Fibroblast of peridontal ligament (primary cell): ENCODE measurements at regions not wholly inside any gene's neighbourhood (a gene's known extent, or its start where the extent isn't known, plus 50 kb on each side); places are given as distances from the start of the nearest gene placed in this dataset.

Experiments
- DNase-seq: peaks from one replicate; pipeline ENCODE4 v3.0.0-alpha.2; 2010; ENCODE audit errors: extremely low read depth

- DNase-seq = no peak
Measured at GRCh38 chr6:6886171-6886885, 221.4 kb upstream of the RREB1 start.

- DNase-seq = no peak
Measured at GRCh38 chr6:6886886-6887285, 220.9 kb upstream of the RREB1 start.

- DNase-seq = no peak
Measured at GRCh38 chr6:6889601-6890000, 218.2 kb upstream of the RREB1 start.

GRCh38 chr6:6890400-6890858 is 217.3 kb upstream of the RREB1 start:
- DNase-seq = no peak

GRCh38 chr6:6891125-6891721 is 216.5 kb upstream of the RREB1 start:
- no peak for DNase-seq

- DNase-seq = no peak
Measured at GRCh38 chr6:6891949-6892461, 215.8 kb upstream of the RREB1 start.

GRCh38 chr6:6892744-6893583 is 214.8 kb upstream of the RREB1 start:
- DNase-seq = no peak

- no peak for DNase-seq
Measured at GRCh38 chr6:6893701-6894100, 214.1 kb upstream of the RREB1 start.

GRCh38 chr6:6895929-6896328 is 211.8 kb upstream of the RREB1 start:
- DNase-seq = no peak

GRCh38 chr6:6897140-6897539 is 210.6 kb upstream of the RREB1 start:
- DNase-seq = no peak

- DNase-seq = no peak
Measured at GRCh38 chr6:6900569-6901204, 207.1 kb upstream of the RREB1 start.

- DNase-seq = no peak
Measured at GRCh38 chr6:6901205-6901719, 206.5 kb upstream of the RREB1 start.

- no peak for DNase-seq
Measured at GRCh38 chr6:6901945-6902344, 205.8 kb upstream of the RREB1 start.

GRCh38 chr6:6905961-6906518 is 201.7 kb upstream of the RREB1 start:
- no peak for DNase-seq

GRCh38 chr6:6906570-6907213 is 201.1 kb upstream of the RREB1 start:
- no peak for DNase-seq

- no peak for DNase-seq
Measured at GRCh38 chr6:6907286-6907685, 200.5 kb upstream of the RREB1 start.

GRCh38 chr6:6908121-6908520 is 199.6 kb upstream of the RREB1 start:
- no peak for DNase-seq

GRCh38 chr6:6909111-6909510 is 198.7 kb upstream of the RREB1 start:
- no peak for DNase-seq

- no peak for DNase-seq
Measured at GRCh38 chr6:6910734-6911295, 196.9 kb upstream of the RREB1 start.

GRCh38 chr6:6911391-6911790 is 196.4 kb upstream of the RREB1 start:
- no peak for DNase-seq
